GM19239 (cell line): ENCODE measurements at regions not wholly inside any gene's neighbourhood (a gene's known extent, or its start where the extent isn't known, plus 50 kb on each side); places are given as distances from the start of the nearest gene placed in this dataset.

ENCODE experiments used
- DNase-seq: peaks from one replicate; pipeline ENCODE4 v3.0.0; 2011; ENCODE audit warnings: low spot score; ENCODE audit not compliant: insufficient read length
- FAIRE-seq: peaks from 2 replicates; lab custom pipeline; 2011; peaks lifted over from hg19 to GRCh38; lab: Jason Lieb, UNC

- DNase-seq (no peak), FAIRE-seq (no peak)
Measured at GRCh38 chr9:549455-549997, 292.0 kb upstream of the DMRT1 start.

GRCh38 chr9:550333-550732, 291.2 kb upstream of the DMRT1 start:
- FAIRE-seq (no peak), DNase-seq (no peak)

- FAIRE-seq (no peak), DNase-seq (no peak)
Measured at GRCh38 chr9:551986-552929, 289.2 kb upstream of the DMRT1 start.

GRCh38 chr9:555493-555892, 286.0 kb upstream of the DMRT1 start:
- FAIRE-seq (no peak), DNase-seq (no peak)

GRCh38 chr9:556199-556598, 285.3 kb upstream of the DMRT1 start:
- no peak for FAIRE-seq
- no peak for DNase-seq

- DNase-seq: no peak
- FAIRE-seq: no peak
Measured at GRCh38 chr9:556675-557074, 284.8 kb upstream of the DMRT1 start.

- FAIRE-seq (no peak), DNase-seq (no peak)
Measured at GRCh38 chr9:557601-558201, 283.8 kb upstream of the DMRT1 start.

- no peak for FAIRE-seq
- no peak for DNase-seq
Measured at GRCh38 chr9:561427-561826, 280.1 kb upstream of the DMRT1 start.

- no peak for DNase-seq
- no peak for FAIRE-seq
Measured at GRCh38 chr9:563200-563599, 278.3 kb upstream of the DMRT1 start.

- DNase-seq (no peak), FAIRE-seq (no peak)
Measured at GRCh38 chr9:565528-565927, 276.0 kb upstream of the DMRT1 start.

- DNase-seq: peak; percentile 21
- peak; percentile 74 for FAIRE-seq
Measured at GRCh38 chr9:567128-567746, 274.3 kb upstream of the DMRT1 start.

- no peak for FAIRE-seq
Measured at GRCh38 chr9:567747-568305, 273.7 kb upstream of the DMRT1 start.

GRCh38 chr9:569296-569695, 272.2 kb upstream of the DMRT1 start:
- DNase-seq (no peak), FAIRE-seq (no peak)

More at GRCh38 chr9:567747-568305, 273.7 kb upstream of the DMRT1 start:
- DNase-seq: no peak

- FAIRE-seq (no peak), DNase-seq (no peak)
Measured at GRCh38 chr9:570187-570586, 271.3 kb upstream of the DMRT1 start.

- FAIRE-seq: no peak
- DNase-seq: no peak
Measured at GRCh38 chr9:571066-571465, 270.4 kb upstream of the DMRT1 start.

- no peak for FAIRE-seq
- DNase-seq: no peak
Measured at GRCh38 chr9:571741-572140, 269.8 kb upstream of the DMRT1 start.

GRCh38 chr9:573691-574410, 267.6 kb upstream of the DMRT1 start:
- FAIRE-seq: no peak
- DNase-seq: no peak

GRCh38 chr9:575139-575538, 266.4 kb upstream of the DMRT1 start:
- DNase-seq (no peak), FAIRE-seq (no peak)

- FAIRE-seq: no peak
- DNase-seq: no peak
Measured at GRCh38 chr9:580652-581342, 260.7 kb upstream of the DMRT1 start.
